HG02798 (cell line): ENCODE measurements at regions not wholly inside any gene's neighbourhood (a gene's known extent, or its start where the extent isn't known, plus 50 kb on each side); places are given as distances from the start of the nearest gene placed in this dataset.
A peak's percentile ranks its signal among the peaks of the same experiment; 100 is the strongest.

Experiments used
- ATAC-seq: cut with Tn5 transposase; IDR thresholded peaks from one replicate; pipeline ENCODE4 v1.9.1; 2021; ENCODE audit warnings: mild to moderate bottlenecking; ENCODE audit not compliant: unreplicated experiment, poor library complexity

DNA sequence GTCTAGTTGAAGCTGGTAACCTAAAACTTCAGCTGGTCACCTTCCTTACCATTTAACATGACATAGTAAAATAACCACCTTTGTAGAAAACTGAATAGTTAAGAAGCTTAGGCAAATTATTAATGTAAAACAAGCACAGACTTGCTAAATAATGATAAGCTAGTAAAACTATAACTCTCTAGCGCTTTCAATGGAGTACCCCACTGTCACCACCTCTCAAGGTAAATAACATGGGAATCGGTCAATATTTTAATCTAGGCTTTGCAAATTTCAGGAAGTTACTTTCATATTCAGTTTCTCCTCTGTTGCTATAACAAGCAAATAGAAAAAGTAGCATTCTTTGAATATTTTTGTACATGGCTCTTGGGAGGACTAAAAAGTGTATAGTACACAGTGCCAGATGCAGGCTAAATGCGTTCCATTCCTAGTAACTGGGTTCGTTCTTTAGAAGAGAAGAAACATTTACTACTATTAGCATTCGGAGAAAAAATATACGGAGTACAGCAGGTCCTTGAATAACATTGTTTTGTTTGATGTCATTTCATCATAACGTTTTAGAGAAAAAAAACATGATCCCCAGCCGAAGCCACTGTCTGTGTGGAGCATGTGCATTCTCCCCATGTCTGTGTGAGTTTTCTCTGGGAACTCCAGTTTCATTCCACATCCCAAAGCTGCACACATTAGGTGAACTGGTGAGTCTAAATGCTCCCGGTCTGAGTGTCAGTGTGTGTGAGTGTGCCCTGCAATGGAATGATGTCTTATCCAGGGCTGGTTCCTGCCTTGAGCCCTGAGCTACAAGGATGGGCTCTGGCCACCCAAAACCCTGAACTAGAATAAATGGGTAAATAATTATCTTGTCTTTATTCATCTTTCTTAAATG, 52.5 kb downstream of the EPRS1 start:
- no peak for ATAC-seq

DNA sequence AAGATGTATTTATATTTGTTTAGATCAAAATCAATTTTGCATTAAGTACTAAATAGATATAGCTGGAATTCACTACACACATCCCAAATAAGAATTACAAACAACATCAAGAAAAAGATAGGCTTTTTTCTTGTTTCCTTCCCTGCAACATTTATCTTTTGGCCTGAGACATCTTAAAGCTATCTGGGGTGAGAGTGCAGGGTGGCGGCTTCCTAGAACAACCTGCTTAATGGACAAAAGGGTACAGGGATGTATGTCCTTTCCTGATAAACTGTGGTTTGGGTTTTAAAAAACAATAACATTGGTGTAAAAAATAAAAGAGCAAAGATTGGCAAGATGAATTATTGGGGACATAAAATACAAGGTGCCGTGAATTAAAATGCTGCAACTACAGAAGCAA, 54.4 kb downstream of the EPRS1 start:
- ATAC-seq, result no peak

DNA sequence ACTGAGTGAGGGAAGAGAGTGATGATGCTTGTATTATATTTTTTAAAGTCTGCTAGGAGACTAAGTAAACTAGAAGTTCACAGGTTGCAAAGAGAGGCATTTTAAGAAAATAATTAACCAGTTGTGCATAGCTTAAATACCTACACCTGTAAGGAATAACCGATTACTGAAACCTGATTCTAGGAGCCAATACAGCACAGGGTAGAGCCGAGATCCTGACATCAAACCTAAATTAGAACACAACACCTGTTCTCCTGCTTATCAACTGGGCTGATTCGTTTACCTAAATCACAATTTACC, 54.8 kb downstream of the EPRS1 start:
- ATAC-seq, result no peak

DNA sequence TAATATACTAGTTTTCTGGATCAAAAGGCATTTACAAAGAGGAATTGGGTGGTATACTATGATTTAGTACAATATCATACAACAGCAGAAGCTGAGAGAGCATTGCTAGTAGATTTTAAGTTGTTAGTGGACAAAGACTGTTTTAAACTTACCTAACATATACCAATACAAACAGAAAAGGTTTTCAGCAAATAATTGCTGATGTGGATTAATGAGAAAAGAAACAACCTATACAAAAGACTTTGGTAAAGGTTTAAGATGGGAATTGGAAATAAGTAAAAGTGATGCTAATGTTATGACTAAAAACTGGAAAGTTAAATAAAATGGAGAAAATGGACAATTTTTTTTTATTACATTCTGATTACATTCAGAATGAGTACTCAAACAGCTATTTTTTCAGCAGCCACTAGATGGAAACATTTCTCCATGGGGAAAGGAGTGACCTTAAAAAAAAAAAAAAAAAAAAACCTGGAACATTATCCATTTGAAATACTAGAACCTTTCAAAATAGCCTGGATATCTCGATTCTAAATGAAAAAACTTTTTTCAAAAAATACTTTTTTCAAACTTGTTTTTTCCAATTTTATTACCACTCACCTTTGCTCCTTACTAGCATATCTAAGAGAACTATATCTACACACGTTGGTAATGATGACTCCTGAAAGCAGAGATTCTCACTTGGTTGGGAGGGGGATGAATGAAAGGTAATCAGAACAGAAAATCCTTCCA, 55.4 kb downstream of the EPRS1 start:
- ATAC-seq, result no peak

DNA sequence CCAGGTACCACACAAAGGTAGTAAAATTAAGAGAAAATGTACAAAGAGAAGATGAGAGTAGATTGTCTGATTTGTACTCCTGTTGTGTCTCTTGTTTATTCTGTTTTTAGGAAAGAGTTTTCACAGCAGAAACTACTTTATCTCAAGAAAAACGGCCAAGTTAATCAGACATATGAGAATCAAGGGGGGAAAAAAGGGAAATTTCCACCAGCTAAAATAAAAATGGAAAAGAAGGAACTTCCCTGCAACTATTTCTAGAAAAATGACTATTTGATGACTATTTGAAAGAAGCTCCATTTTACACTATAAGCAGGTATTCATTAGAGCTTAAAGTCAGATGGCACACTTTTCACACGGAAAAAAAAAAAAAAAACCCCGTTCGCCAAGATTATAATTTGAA, 56.5 kb downstream of the EPRS1 start:
- ATAC-seq, result no peak

DNA sequence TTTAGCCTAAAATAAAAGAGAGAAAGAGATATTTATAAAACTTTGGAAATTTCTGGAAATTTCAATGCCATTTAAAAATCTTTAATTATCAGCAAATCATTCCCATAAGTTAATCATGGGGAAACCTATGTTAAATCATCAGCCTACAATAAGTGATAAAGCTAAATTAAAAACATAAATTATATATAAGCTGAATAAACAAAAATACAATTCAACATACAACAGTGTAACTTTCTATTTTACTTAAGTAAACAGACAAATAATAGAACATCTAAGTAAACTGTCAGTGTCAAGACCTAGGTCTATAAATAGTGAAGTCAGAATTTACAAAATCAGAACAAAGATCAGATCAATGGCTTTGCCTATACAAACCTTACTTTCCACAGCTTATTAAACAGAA, 57.5 kb downstream of the EPRS1 start:
- ATAC-seq, result no peak

DNA sequence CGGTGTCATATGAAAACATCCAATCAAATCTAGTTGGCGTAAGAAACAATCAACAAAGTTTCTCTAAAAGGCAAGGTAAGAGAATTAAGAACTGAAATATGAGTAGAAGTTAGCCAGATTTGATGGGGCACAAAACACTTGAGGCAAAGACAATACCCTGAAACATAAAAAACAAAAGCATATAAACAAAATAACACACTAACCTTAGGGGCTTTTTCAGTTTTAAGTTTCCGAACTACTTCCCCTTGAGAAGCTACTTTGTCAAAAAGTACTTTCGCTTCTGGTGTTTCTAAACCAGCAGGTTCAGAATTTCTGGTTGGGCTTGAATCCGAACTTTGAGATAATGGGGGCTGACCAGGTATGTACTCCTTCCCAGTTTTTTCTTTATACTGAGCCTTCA, 57.9 kb downstream of the EPRS1 start:
- peak; percentile 85 for ATAC-seq

DNA sequence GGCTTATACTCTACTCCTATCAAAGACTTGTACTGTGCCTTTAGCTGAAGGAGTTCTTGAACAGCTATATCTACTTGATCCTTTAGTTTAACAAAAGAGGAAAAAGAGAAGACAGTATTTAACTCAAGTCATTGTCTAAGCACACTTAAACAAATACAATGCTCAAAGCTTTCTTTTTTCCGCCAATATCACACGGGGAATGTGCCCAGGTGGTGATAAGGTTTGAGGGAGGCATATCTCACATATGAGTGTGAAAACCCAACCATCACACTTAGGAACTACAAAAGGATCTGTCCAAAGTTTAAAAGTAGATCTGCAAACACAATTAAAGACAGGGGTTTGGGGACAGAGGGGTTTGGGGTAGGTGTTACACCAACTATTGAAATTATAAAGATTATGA, 59.0 kb upstream of the SLC30A10 start:
- no peak for ATAC-seq

DNA sequence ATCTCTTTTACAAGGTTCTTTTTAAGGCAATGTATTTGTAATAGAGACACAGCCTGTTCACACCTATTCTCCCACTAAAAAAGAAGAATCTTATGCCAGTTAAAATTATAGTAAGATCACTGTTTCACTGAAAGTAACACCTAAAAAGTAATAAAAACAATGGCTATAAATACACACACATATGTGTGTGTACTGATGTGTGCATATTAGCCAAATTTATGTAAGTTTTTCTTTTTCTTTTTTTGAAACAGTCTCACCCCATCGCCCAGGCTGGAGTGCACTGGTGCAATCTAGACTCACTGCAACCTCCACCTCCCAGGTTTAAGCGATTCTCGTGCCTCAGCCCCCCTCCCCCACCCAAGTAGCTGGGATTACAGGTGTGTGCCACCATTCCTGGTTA, 56.8 kb upstream of the SLC30A10 start:
- ATAC-seq, result no peak
